GM18907 (cell line): ENCODE measurements at regions not wholly inside any gene's neighbourhood (a gene's known extent, or its start where the extent isn't known, plus 50 kb on each side); places are given as distances from the start of the nearest gene placed in this dataset.
"Not testable (repeated sequence)": the region's sequence is repeated elsewhere in the genome, so short reads cannot be mapped to it uniquely, and the experiment has no call there.

Experiments
- ATAC-seq: cut with Tn5 transposase; IDR thresholded peaks from one replicate; pipeline ENCODE4 v1.9.1; 2021; ENCODE audit warnings: mild to moderate bottlenecking, moderate library complexity; ENCODE audit not compliant: unreplicated experiment

GRCh38 chr5:12615141-12615820 lies 711.0 kb upstream of the CTNND2 start:
- ATAC-seq = no peak

DNA sequence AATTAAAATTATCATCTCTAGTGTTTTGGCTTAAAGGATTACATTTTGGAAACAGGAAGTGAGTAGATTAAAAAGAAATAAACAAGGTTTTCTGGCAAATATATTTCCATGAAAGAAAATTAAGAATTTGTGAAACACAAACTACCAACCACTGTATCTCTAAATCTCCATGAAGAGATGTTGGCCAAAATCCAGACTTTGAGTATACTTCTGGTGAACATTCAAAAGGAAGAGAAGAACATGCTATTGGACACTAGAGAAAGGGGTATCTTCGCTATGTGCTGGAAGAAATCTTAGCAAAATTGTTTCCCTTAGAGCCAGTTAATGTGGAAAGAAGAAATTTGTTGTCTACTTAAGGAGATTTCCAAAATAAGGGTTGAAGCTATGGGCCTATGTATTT lies 710.4 kb upstream of the CTNND2 start:
- ATAC-seq = no peak

DNA sequence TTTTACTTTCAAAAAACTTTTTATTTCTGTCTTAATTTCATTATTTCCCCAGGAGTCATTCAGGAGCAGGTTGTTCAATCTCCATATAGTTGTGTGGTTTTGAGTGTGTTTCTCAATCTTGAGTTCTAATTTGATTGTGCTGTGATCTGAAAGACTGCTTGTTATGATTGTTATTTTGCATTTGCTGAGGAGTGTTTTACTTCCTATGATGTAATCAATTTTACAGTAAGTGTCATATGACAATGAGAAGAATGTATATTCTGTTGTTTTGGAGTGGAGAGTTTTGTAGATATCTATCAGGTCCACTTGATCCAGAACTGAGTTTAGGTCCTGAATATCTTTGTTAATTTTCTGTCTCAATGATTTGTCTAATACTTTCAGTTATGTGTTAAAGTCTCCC lies 706.9 kb upstream of the CTNND2 start:
- no peak for ATAC-seq

GRCh38 chr5:12607817-12608216 lies 703.6 kb upstream of the CTNND2 start:
- not testable (repeated sequence) for ATAC-seq

DNA sequence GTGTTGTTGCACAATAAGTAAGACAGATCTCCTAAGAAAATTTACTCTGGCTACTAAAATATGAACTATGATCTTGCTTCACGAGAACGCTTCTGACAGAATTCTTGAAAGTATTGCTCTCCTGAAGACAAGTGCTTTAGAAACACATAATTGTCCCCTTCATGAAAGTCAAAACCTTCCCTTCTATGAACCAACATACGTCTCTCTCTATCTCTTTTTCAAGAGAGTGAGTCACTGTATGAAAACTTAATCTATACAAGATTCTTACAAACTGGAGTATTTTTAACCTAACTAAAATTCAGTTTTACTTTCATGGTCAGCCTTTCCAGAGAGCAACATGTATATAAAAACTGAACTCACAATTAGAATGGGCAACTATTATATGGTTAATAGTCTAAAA lies 688.0 kb upstream of the CTNND2 start:
- no peak for ATAC-seq

GRCh38 chr5:12586406-12586805 lies 682.2 kb upstream of the CTNND2 start:
- no peak for ATAC-seq

DNA sequence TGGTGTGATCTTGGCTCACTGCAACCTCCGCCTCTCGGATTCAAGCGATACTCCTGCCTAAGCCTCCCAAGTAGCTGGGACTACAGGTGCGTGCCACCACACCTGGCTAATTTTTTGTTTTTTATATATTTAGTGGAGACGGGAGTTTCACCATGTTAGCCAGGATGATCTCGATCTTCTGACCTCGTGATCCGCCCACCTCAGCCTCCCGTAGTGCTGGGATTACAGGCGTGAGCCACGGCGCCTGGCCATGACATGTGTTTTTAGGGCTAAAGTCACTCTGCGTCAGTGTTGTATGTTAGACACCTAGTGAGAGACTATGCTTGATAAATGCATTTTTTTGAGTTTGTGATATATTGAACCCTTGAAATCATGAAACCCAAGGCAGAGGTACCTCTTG lies 674.6 kb upstream of the CTNND2 start:
- ATAC-seq = not testable (repeated sequence)

- not testable (repeated sequence) for ATAC-seq
Observed at GRCh38 chr5:12576953-12577352, 672.7 kb upstream of the CTNND2 start.

- ATAC-seq = not testable (repeated sequence)
Observed at GRCh38 chr5:12574298-12575093, 670.2 kb upstream of the CTNND2 start.

DNA sequence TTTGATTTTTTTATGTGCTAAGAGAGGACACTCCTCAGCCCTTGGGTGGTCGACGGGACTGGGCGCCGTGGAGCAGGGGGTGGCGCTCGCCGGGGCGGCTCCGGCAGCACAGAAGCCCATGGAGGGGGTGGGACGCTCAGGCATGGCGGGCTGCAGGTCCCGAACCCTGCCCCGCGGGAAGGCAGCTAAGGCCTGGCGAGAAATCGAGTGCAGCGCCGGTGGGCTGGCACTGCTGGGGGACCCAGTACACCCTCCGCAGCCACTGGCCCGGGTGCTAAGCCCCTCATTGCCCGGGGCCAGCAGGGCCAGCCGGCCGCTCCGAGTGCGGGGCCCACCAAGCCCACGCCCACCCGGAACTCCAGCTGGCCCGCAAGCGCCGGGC lies 669.7 kb upstream of the CTNND2 start:
- not testable (repeated sequence) for ATAC-seq

DNA sequence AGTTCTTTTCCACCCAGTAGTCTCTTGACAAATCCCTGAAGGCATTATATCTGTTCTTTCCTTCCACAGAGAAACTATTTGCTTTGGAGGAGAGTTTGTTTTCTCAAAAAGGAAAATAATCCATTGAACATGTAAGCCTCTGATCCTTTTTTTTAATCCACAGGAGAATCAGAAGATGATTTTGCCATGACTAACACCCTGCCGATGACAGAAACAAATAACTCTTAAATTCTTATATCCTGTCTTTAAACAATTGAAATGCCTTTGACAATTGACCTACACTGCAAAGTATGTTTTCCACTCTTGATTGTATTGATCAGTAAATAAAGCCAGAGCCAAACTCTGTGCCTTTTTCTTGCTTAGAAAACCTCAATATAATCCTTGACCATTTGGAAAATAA lies 666.4 kb upstream of the CTNND2 start:
- ATAC-seq = no peak

DNA sequence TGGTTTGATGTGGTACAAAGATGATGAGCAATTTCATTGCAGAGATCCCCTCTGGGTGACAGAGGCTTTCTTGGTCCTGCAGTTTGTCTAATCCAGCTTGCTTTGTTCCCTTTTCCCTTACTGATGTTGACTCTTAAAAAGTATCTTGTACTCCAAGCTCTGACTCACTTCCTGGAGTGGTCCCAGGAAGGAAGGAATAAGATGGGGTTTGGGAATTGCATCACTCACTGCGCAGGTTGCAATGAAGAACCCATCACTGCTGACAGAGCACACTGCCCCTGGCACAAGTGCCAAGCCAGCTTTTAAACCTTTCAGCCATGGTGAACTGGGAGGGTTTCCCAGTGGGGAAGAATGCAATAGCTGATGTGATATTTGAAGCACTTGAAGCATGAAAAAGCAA lies 662.2 kb upstream of the CTNND2 start:
- ATAC-seq = no peak

- no peak for ATAC-seq
Observed at GRCh38 chr5:12557012-12557411, 652.8 kb upstream of the CTNND2 start.

- ATAC-seq = no peak
Observed at GRCh38 chr5:12526113-12526512, 621.9 kb upstream of the CTNND2 start.

DNA sequence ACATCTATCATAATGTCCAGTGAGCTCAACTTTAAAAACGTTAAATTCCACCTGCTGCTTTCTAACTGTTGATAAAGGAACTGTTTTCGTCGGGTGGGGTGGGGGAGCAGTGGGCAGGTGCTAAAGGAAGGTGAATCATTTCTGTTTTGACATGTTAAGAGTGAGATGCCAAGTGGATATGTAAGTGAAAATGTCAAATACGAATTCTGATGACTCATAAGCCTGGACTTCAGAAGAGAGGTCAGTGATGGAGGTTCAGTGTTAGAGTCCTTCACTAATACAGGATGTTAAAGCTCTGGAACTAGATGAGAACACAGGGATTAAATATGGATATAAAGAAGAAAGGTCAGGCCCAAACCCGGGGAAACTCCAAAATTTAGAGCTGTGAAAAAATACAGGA lies 617.9 kb upstream of the CTNND2 start:
- ATAC-seq = no peak

DNA sequence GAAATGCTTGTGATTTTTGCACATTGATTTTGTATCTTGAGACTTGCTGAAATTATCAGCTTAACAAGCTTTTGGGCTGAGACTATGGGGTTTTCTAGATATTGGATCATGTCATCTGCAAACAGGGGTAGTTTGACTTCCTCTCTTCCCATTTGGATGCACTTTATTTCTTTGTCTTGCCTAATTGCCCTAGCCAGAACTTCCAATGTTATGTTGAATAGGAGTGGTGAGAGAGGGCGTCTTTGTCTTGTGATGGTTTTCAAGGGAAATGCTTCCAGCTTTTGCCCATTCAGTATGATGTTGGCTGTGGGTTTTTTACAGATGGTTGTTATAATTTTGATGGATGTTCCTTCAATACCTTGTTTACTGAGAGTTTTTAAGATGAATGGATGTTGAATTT lies 600.7 kb upstream of the CTNND2 start:
- not testable (repeated sequence) for ATAC-seq

- ATAC-seq = no peak
Observed at GRCh38 chr5:12488161-12488560, 583.9 kb upstream of the CTNND2 start.

DNA sequence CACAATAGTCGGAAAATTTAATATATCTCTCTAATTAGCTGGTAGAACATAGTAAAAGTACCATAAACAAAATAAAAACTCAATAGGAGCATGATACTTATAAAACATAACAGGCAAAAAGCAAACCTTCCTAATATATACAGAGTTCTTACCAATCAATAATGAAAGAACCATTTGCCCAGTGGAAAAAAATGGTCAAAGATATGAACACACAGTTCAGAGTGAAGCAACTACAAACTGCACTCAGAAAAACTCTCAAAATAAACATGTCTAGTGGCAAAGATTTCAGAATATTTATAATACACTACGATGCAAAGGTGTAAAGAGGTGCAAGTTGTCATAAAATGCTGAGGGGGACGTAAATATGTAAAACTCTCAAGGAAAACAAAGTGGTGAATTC lies 576.2 kb upstream of the CTNND2 start:
- no peak for ATAC-seq

GRCh38 chr5:12477554-12477953 lies 573.3 kb upstream of the CTNND2 start:
- ATAC-seq = no peak

GRCh38 chr5:12467799-12468198 lies 563.6 kb upstream of the CTNND2 start:
- ATAC-seq = no peak

DNA sequence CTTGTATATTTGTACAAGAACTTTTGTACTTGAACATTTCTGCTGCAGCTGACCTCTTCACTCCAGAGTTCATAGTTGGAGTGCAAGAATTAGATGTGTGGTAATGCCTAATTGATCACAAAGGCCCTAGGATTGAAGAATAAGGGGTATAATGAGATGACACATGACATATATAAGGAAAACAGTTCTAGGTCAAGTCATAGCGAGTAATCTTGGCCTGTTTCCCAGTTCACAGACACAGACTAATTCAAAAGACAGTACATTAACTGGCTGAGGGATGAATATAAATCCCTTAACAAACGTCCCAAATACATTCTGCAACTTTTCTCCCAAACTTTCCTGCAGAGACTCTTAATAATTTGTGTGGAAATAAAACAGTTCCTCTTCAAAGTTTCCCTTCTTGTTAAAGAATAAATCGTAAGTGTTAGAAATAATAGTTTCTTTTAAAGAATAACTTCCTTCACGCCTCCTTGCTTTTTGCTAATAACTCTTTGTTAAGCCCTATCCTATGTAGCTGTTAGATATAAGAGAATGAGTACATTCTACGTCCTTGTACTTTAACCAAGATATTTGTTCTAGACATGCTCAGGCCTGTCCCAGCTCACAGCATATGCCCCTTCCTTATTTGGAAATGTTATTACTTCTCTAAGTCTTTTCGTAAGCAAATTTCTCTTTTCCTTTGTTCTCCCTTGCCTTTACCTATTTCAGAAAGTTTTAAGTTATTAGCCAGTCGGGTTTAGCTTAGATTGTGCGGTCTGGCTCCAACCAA lies 556.4 kb upstream of the CTNND2 start:
- ATAC-seq = no peak

DNA sequence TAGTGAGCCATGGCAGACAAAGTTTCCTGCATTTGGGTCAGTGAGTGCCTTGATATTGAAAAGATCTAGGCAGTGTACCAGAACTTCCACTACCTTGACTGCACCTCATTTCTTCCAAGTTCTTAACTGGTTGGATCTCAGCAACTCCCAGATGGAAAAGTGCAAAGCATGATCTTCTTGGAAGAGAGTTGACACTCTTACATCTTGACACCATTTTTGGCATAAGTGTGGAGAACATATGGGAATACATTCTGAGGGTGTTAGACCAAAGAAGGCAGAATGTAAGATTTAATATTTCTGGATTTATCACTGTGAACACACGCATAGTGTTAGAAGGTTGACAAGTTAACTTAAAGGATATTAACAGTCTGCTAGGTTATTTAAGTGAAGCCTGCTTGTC lies 555.1 kb upstream of the CTNND2 start:
- ATAC-seq = no peak
